ENCODE measurements at regions not wholly inside any gene's neighbourhood (a gene's known extent, or its start where the extent isn't known, plus 50 kb on each side); places are given as distances from the start of the nearest gene placed in this dataset.

DNA sequence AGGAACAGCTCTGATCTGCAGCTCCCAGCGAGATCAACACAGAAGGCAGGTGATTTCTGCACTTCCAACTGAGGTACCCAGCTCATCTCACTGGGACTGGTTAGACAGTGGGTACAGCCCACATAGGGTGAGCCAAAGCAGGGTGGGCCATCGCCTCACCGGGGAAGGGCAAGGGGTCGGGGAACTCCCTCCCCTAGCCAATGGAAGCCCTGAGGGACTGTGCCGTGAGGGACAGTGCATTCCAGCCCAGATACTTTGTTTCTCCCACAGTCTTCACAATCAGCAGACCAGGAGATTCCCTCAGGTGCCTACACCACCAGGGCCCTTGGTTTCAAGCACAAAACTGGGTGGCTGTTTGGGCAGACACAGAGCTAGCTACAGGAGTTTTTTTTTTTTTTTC is 555.9 kb downstream of the BCOR start:
- Histone ChIP-seq H3K27ac (no peak overlapping the region), H2AFZ (ENCODE audit: low read depth) (no peak overlapping the region), H3K27me3 (ENCODE audit: insufficient read depth, low read depth) (no peaks in the 10 kb centered on the region), H3K4me3 (IDR thresholded peaks at IDR 0.05; ENCODE audit: insufficient read depth, low read depth, low read length) (no peak overlapping the region), H3K4me2 (no peak overlapping the region), H3K36me3 (ENCODE audit: insufficient read depth) (no peaks in the 10 kb centered on the region), H3K79me2 (ENCODE audit: insufficient read depth, low read depth) (no peaks in the 10 kb centered on the region), H4K20me1 (ENCODE audit: insufficient read depth) (no peaks in the 10 kb centered on the region), H3K4me1 (ENCODE audit: low read depth, poor library complexity, severe bottlenecking) (no peaks in the 10 kb centered on the region), H3K9ac (no peak overlapping the region)
- TF ChIP-seq, protein P1, sequence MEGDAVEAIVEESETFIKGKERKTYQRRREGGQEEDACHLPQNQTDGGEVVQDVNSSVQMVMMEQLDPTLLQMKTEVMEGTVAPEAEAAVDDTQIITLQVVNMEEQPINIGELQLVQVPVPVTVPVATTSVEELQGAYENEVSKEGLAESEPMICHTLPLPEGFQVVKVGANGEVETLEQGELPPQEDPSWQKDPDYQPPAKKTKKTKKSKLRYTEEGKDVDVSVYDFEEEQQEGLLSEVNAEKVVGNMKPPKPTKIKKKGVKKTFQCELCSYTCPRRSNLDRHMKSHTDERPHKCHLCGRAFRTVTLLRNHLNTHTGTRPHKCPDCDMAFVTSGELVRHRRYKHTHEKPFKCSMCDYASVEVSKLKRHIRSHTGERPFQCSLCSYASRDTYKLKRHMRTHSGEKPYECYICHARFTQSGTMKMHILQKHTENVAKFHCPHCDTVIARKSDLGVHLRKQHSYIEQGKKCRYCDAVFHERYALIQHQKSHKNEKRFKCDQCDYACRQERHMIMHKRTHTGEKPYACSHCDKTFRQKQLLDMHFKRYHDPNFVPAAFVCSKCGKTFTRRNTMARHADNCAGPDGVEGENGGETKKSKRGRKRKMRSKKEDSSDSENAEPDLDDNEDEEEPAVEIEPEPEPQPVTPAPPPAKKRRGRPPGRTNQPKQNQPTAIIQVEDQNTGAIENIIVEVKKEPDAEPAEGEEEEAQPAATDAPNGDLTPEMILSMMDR (conservative IDR thresholded peaks at IDR 0.05; ENCODE audit: low read depth, low read length), result no peak

DNA sequence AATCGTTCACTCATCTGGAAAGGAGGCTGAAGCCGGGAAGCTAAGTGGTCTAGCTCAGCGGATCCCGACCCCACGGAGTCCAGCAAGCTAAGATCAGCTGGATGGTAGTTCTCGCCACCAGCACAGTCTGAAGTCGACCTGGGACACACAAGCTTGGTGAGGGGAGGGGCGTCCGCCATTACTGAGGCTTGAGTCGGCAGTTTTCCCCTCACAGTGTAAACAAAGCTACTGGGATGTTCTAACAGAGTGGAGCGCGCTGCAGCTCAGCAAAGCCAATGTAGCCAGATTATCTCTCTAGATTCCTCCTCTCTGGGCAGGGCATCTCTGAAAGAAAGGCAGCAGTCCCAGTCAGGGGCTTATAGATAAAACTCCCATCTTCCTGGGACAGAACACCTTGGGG is 555.4 kb downstream of the BCOR start:
- Histone ChIP-seq H3K27ac (no peak overlapping the region), H3K4me3 (IDR thresholded peaks at IDR 0.05; ENCODE audit: insufficient read depth, low read depth, low read length) (no peak overlapping the region), H3K27me3 (ENCODE audit: insufficient read depth, low read depth) (no peaks in the 10 kb centered on the region), H3K79me2 (ENCODE audit: insufficient read depth, low read depth) (no peaks in the 10 kb centered on the region), H3K4me1 (ENCODE audit: low read depth, poor library complexity, severe bottlenecking) (no peaks in the 10 kb centered on the region), H4K20me1 (ENCODE audit: insufficient read depth) (no peaks in the 10 kb centered on the region), H3K4me2 (no peak overlapping the region), H2AFZ (ENCODE audit: low read depth) (no peak overlapping the region), H3K9ac (no peak overlapping the region), H3K36me3 (ENCODE audit: insufficient read depth) (no peaks in the 10 kb centered on the region)
- TF ChIP-seq, protein P1 (conservative IDR thresholded peaks at IDR 0.05; ENCODE audit: low read depth, low read length), result no peak

DNA sequence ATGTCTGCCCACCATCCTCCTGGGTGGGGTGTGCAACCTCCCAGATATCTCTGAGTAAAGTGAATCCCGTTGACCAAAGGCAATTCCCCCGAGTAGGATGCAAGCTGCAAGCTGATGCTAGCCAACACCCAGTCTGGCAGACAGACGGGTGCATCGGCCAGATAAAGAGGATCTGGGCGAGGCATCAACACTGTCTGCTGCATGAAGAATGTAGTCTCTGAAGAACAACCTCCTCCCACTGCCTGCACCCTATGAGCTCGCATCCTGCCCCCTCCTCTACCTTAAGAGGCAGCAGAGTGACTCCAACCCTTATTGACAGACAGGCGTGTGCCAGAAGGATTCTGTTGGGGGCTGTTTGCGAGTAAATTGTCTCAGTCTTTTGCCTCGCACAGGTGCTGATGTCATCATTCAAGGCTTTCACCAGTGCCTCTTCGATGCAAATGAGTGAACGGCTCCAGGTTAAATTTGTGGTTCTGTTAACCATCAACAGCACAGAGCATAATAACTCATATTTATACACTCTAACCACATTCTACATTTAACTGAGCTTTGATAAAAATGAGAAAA is 546.9 kb downstream of the BCOR start:
- Histone ChIP-seq H3K27me3 (ENCODE audit: insufficient read depth, low read depth) (no peaks in the 10 kb centered on the region), H4K20me1 (ENCODE audit: insufficient read depth) (no peaks in the 10 kb centered on the region), H3K9ac (no peak overlapping the region), H3K4me2 (no peak overlapping the region), H3K36me3 (ENCODE audit: insufficient read depth) (no peaks in the 10 kb centered on the region), H3K4me3 (IDR thresholded peaks at IDR 0.05; ENCODE audit: insufficient read depth, low read depth, low read length) (no peak overlapping the region), H2AFZ (ENCODE audit: low read depth) (no peak overlapping the region), H3K4me1 (ENCODE audit: low read depth, poor library complexity, severe bottlenecking) (no peaks in the 10 kb centered on the region), H3K27ac (no peak overlapping the region), H3K79me2 (ENCODE audit: insufficient read depth, low read depth) (no peaks in the 10 kb centered on the region)
- TF ChIP-seq, protein P1 (conservative IDR thresholded peaks at IDR 0.05; ENCODE audit: low read depth, low read length), result no peak

DNA sequence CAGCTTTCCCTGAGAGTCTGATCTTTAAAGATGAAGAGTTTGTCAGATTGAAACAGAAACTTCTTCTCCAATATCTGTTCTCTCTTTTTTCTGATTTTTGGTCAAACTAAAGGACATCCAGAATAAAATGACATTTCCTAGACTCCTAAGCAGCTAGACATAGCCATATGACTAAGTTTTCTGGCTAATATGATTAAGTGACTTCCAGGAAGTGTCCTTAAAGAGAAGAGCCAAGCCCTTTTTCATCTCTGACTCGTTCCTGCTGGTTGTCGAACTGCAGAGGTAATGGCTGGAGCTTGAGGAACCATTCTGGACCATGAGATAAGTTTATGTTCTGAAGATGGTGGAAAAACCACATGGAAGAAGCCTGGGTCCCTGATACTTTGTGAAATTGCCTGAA is 546.0 kb downstream of the BCOR start:
- Histone ChIP-seq H3K4me3 (IDR thresholded peaks at IDR 0.05; ENCODE audit: insufficient read depth, low read depth, low read length) (no peak overlapping the region), H4K20me1 (ENCODE audit: insufficient read depth) (no peaks in the 10 kb centered on the region), H3K27ac (no peak overlapping the region), H3K4me2 (no peak overlapping the region), H2AFZ (ENCODE audit: low read depth) (no peak overlapping the region), H3K79me2 (ENCODE audit: insufficient read depth, low read depth) (no peaks in the 10 kb centered on the region), H3K36me3 (ENCODE audit: insufficient read depth) (no peaks in the 10 kb centered on the region), H3K27me3 (ENCODE audit: insufficient read depth, low read depth) (no peaks in the 10 kb centered on the region), H3K9ac (no peak overlapping the region), H3K4me1 (ENCODE audit: low read depth, poor library complexity, severe bottlenecking) (no peaks in the 10 kb centered on the region)
- TF ChIP-seq, protein P1 (conservative IDR thresholded peaks at IDR 0.05; ENCODE audit: low read depth, low read length), result no peak
